Nucleus accumbens (tissue), 56 donors: ENCODE measurements at regions not wholly inside any gene's neighbourhood (a gene's known extent, or its start where the extent isn't known, plus 50 kb on each side); places are given as distances from the start of the nearest gene placed in this dataset.

ENCODE experiments used
- DNase-seq, 56 donors: peaks; one replicate each; lab custom pipeline; 2025; lab: John Stamatoyannopoulos, UW

- no peak for DNase-seq
These were observed 381.2 kb upstream of the MC4R start for GRCh38 chr18:60753753-60754152.

- no peak for DNase-seq
These were observed 381.9 kb upstream of the MC4R start for GRCh38 chr18:60754413-60755009.

GRCh38 chr18:60755134-60755533, 382.6 kb upstream of the MC4R start:
- no peak for DNase-seq

GRCh38 chr18:60775978-60776377, 403.4 kb upstream of the MC4R start:
- no peak for DNase-seq

GRCh38 chr18:60784161-60784560, 411.6 kb upstream of the MC4R start:
- no peak for DNase-seq

GRCh38 chr18:60794802-60795201, 422.2 kb upstream of the MC4R start:
- no peak for DNase-seq

GRCh38 chr18:60804415-60804814, 431.8 kb upstream of the MC4R start:
- DNase-seq = no peak

GRCh38 chr18:60809937-60810336, 437.4 kb upstream of the MC4R start:
- DNase-seq = no peak

- DNase-seq = no peak
These were observed 440.3 kb upstream of the MC4R start for GRCh38 chr18:60812921-60813320.

- no peak for DNase-seq
These were observed 453.8 kb upstream of the MC4R start for GRCh38 chr18:60826346-60826745.

GRCh38 chr18:60831971-60832370, 459.4 kb upstream of the MC4R start:
- DNase-seq = no peak

- no peak for DNase-seq
These were observed 466.1 kb upstream of the MC4R start for GRCh38 chr18:60838677-60839076.

GRCh38 chr18:60846396-60846795, 473.8 kb upstream of the MC4R start:
- no peak for DNase-seq

GRCh38 chr18:60847517-60847916, 474.9 kb upstream of the MC4R start:
- no peak for DNase-seq

- DNase-seq = no peak
These were observed 471.7 kb upstream of the CDH20 start for GRCh38 chr18:60861575-60861974.

GRCh38 chr18:60862988-60863387, 470.2 kb upstream of the CDH20 start:
- DNase-seq = no peak

GRCh38 chr18:60865801-60866200, 467.4 kb upstream of the CDH20 start:
- no peak for DNase-seq

GRCh38 chr18:60870261-60871153, 462.7 kb upstream of the CDH20 start:
- DNase-seq = no peak

GRCh38 chr18:60872434-60872833, 460.8 kb upstream of the CDH20 start:
- no peak for DNase-seq

GRCh38 chr18:60873708-60874107, 459.5 kb upstream of the CDH20 start:
- no peak for DNase-seq

GRCh38 chr18:60875957-60876507, 457.2 kb upstream of the CDH20 start:
- DNase-seq = no peak

GRCh38 chr18:60880184-60880583, 453.0 kb upstream of the CDH20 start:
- no peak for DNase-seq
